DOHH2 (cell line): ENCODE measurements at regions not wholly inside any gene's neighbourhood (a gene's known extent, or its start where the extent isn't known, plus 50 kb on each side); places are given as distances from the start of the nearest gene placed in this dataset.

Experiments used
- H3F3A ChIP-seq: fragments of 200-600 bp; sonication (generic), shearing (Covaris generic); 2 replicates; pipeline ENCODE4 v1.6.0; 2016; ENCODE audit warnings: antibody characterized with exemption, mild to moderate bottlenecking; ENCODE audit not compliant: control insufficient read depth, insufficient read depth
- H3K27ac ChIP-seq: fragments of 200-600 bp; sonication (generic); 2 replicates; pipeline ENCODE4 v1.5.1; 2014; ENCODE audit warnings: low read depth, mild to moderate bottlenecking, low read length, moderate library complexity
- H3K27me3 ChIP-seq: fragments of 200-600 bp; sonication (generic); 2 replicates; pipeline ENCODE4 v1.6.1; 2014; ENCODE audit warnings: mild to moderate bottlenecking, low read length, mixed read lengths; ENCODE audit not compliant: control insufficient read depth
- H3K36me3 ChIP-seq: fragments of 200-600 bp; sonication (generic); 2 replicates; pipeline ENCODE4 v1.6.1; 2014; ENCODE audit warnings: mild to moderate bottlenecking, low read length, moderate library complexity, mixed read lengths; ENCODE audit not compliant: control insufficient read depth
- H3K4me1 ChIP-seq: fragments of 200-600 bp; sonication (generic); 2 replicates; pipeline ENCODE4 v1.6.1; 2014; ENCODE audit warnings: mild to moderate bottlenecking, low read length, mixed read lengths; ENCODE audit not compliant: control insufficient read depth
- H3K4me2 ChIP-seq: fragments of 200-600 bp; sonication (generic); 2 replicates; pipeline ENCODE4 v1.6.0; 2014; ENCODE audit warnings: mild to moderate bottlenecking, low read length, moderate library complexity
- H3K4me3 ChIP-seq: fragments of 200-600 bp; sonication (generic); 2 replicates; pipeline ENCODE4 v1.5.1; 2014; ENCODE audit warnings: mild to moderate bottlenecking, low read length, mixed read lengths
- H3K79me2 ChIP-seq: fragments of 200-600 bp; sonication (generic); 2 replicates; pipeline ENCODE4 v1.6.1; 2014; ENCODE audit warnings: mild to moderate bottlenecking, low read length, mixed read lengths; ENCODE audit not compliant: control insufficient read depth
- H3K9me2 ChIP-seq: fragments of 200-600 bp; sonication (generic); replicated peaks from 2 replicates; pipeline ENCODE4 v1.6.1; 2014; ENCODE audit warnings: mild to moderate bottlenecking, low read length, mixed read lengths; ENCODE audit not compliant: control insufficient read depth
- H3K9me3 ChIP-seq: fragments of 200-600 bp; sonication (generic); 2 replicates; pipeline ENCODE4 v1.6.1; 2014; ENCODE audit warnings: antibody characterized with exemption, low read length, mixed read lengths; ENCODE audit not compliant: control insufficient read depth, insufficient read depth
- H4K20me1 ChIP-seq: fragments of 200-600 bp; sonication (generic); 2 replicates; pipeline ENCODE4 v1.6.0; 2014; ENCODE audit warnings: low read depth, mild to moderate bottlenecking, antibody characterized with exemption, low read length, moderate library complexity; ENCODE audit not compliant: control insufficient read depth, insufficient read depth
- CTCF ChIP-seq: fragments of 200-600 bp; sonication (generic); IDR thresholded peaks from one replicate; pipeline ENCODE4 v1.5.1; 2014; ENCODE audit warnings: antibody characterized with exemption, mild to moderate bottlenecking, low read depth, low read length; ENCODE audit not compliant: poor library complexity, severe bottlenecking
- EZH2phosphoT487 ChIP-seq: fragments of 200-600 bp; sonication (generic); IDR thresholded peaks from 2 replicates; pipeline ENCODE4 v1.6.1; 2017; ENCODE audit warnings: borderline replicate concordance, mild to moderate bottlenecking, antibody characterized with exemption, low read length, moderate library complexity, mixed read lengths

- Histone ChIP-seq H3K79me2 (no peaks in the 10 kb centered on the region), H3K27ac (no peak overlapping the region), H3F3A (no peaks in the 10 kb centered on the region), H3K27me3 (no peaks in the 10 kb centered on the region), H4K20me1 (no peaks in the 10 kb centered on the region), H3K36me3 (no peaks in the 10 kb centered on the region), H3K4me1 (no peaks in the 10 kb centered on the region), H3K4me2 (no peak overlapping the region), H3K9me2 (no peaks in the 10 kb centered on the region), H3K4me3 (no peak overlapping the region), H3K9me3 (no peaks in the 10 kb centered on the region)
- no peak for TF ChIP-seq CTCF
- TF ChIP-seq EZH2phosphoT487 = no peak
These were observed 332.3 kb upstream of the FIGN start for GRCh38 chr2:164068063-164068462.

GRCh38 chr2:164066095-164066494 is 330.3 kb upstream of the FIGN start:
- Histone ChIP-seq H3K27me3 (no peaks in the 10 kb centered on the region), H3K79me2 (no peaks in the 10 kb centered on the region), H3K4me2 (no peak overlapping the region), H3K9me3 (no peaks in the 10 kb centered on the region), H3K4me3 (no peak overlapping the region), H4K20me1 (no peaks in the 10 kb centered on the region), H3K4me1 (no peaks in the 10 kb centered on the region), H3K9me2 (no peaks in the 10 kb centered on the region), H3K27ac (no peak overlapping the region), H3F3A (no peaks in the 10 kb centered on the region), H3K36me3 (no peaks in the 10 kb centered on the region)
- TF ChIP-seq EZH2phosphoT487 = no peak

- H3K4me2 ChIP-seq = no peak overlapping the region
- no peak overlapping the region for H3K27ac ChIP-seq
- no peaks in the 10 kb centered on the region for H3K9me3 ChIP-seq
- H3F3A ChIP-seq = no peaks in the 10 kb centered on the region
- no peak overlapping the region for H3K4me3 ChIP-seq
- no peaks in the 10 kb centered on the region for H3K36me3 ChIP-seq
- no peaks in the 10 kb centered on the region for H3K9me2 ChIP-seq
- TF ChIP-seq EZH2phosphoT487 (no peak), CTCF (no peak)
- no peaks in the 10 kb centered on the region for H4K20me1 ChIP-seq
- no peaks in the 10 kb centered on the region for H3K4me1 ChIP-seq
- H3K79me2 ChIP-seq = no peaks in the 10 kb centered on the region
- no peaks in the 10 kb centered on the region for H3K27me3 ChIP-seq
These were observed 329.2 kb upstream of the FIGN start for GRCh38 chr2:164065038-164065437.

GRCh38 chr2:164061129-164061746 is 325.4 kb upstream of the FIGN start:
- H3K79me2 ChIP-seq = no peaks in the 10 kb centered on the region
- TF ChIP-seq EZH2phosphoT487 (no peak), CTCF (peak; percentile 71)
- H3K9me3 ChIP-seq = no peaks in the 10 kb centered on the region
- no peaks in the 10 kb centered on the region for H3K4me1 ChIP-seq
- H3K4me3 ChIP-seq = no peak overlapping the region
- H3K27me3 ChIP-seq = no peaks in the 10 kb centered on the region
- H3K36me3 ChIP-seq = no peaks in the 10 kb centered on the region
- H3K9me2 ChIP-seq = no peaks in the 10 kb centered on the region
- H4K20me1 ChIP-seq = no peaks in the 10 kb centered on the region
- no peak overlapping the region for H3K4me2 ChIP-seq
- H3F3A ChIP-seq = no peaks in the 10 kb centered on the region
- no peak overlapping the region for H3K27ac ChIP-seq
